Superior temporal gyrus (tissue), 1 donor: ENCODE measurements at regions not wholly inside any gene's neighbourhood (a gene's known extent, or its start where the extent isn't known, plus 50 kb on each side); places are given as distances from the start of the nearest gene placed in this dataset.
A peak's percentile ranks its signal among the peaks of the same experiment; 100 is the strongest.
"Not testable (repeated sequence)": the region's sequence is repeated elsewhere in the genome, so short reads cannot be mapped to it uniquely, and the experiment has no call there.

Source experiments
- DNase-seq: peaks from one replicate; pipeline ENCODE4 v3.0.0-alpha.2; 2016; ENCODE audit errors: extremely low spot score

- DNase-seq, result no peak
Observed at GRCh38 chr14:106460916-106461315, 934.5 kb downstream of the TMEM121 start.

- DNase-seq, result not testable (repeated sequence)
Observed at GRCh38 chr14:106466483-106466882, 940.1 kb downstream of the TMEM121 start.

- not testable (repeated sequence) for DNase-seq
Observed at GRCh38 chr14:106468869-106469268, 942.5 kb downstream of the TMEM121 start.

DNA sequence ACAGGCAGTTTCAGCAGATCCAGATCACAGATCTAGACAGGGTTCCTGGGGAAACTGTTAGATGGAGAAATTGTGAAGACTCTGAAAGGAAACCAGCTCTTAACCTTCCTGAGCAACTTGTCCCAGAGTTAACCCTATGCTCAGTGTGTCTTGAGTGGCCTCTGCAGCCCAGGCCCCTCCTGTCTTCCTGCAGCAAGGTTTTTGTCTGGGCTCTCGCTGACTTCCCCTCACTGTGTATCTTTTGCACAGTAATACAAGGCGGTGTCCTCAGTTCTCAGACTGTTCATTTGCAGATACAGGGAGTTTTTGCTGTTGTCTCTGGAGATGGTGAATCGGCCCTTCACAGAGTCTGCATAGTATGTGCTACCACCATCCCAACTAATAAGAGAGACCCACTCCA lies 943.6 kb downstream of the TMEM121 start:
- not testable (repeated sequence) for DNase-seq

GRCh38 chr14:106474261-106475028 lies 948.1 kb downstream of the TMEM121 start:
- DNase-seq, result not testable (repeated sequence)

- not testable (repeated sequence) for DNase-seq
Observed at GRCh38 chr14:106475214-106475613, 948.8 kb downstream of the TMEM121 start.

DNA sequence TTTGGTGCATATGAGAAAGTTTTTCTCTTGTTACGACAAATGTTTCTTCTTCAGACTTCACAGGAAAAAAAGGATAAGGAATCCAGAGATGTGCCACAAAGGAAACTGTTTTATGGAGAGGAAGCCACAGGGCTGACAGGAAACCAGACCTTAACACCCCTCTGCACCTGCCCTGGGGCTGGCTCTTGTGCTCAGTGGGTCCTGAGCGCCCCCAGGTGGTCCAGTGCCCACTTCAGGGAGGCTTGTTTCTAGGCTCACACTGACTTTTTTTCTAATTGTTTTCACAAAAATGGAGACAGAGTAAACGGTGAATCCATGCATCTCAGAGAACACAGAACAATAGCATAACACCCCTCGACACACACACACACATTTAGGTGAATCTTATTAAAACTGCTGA lies 951.2 kb downstream of the TMEM121 start:
- not testable (repeated sequence) for DNase-seq

GRCh38 chr14:106480287-106480686 lies 953.9 kb downstream of the TMEM121 start:
- not testable (repeated sequence) for DNase-seq

- DNase-seq, result not testable (repeated sequence)
Observed at GRCh38 chr14:106482213-106482612, 955.8 kb downstream of the TMEM121 start.

- DNase-seq, result no peak
Observed at GRCh38 chr14:106487600-106487999, 961.2 kb downstream of the TMEM121 start.

DNA sequence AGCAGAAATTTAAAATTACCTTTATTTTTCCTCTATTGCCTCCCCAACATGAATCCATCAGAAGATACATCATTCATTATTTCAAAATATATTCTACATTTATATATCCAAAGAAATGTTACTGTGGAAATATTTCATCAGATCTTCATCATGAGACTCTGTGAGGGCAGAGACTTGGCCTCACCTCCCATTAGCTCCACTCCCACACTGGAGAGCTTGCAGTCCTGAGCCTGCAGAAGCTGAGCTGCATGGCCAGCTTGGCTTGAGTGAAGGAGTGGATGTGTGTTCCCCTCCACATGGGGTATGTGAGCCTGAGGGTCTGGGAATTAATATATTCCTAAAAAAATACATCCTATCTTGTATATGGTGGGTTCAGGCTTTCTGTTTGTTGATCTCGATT lies 961.9 kb downstream of the TMEM121 start:
- DNase-seq, result no peak

DNA sequence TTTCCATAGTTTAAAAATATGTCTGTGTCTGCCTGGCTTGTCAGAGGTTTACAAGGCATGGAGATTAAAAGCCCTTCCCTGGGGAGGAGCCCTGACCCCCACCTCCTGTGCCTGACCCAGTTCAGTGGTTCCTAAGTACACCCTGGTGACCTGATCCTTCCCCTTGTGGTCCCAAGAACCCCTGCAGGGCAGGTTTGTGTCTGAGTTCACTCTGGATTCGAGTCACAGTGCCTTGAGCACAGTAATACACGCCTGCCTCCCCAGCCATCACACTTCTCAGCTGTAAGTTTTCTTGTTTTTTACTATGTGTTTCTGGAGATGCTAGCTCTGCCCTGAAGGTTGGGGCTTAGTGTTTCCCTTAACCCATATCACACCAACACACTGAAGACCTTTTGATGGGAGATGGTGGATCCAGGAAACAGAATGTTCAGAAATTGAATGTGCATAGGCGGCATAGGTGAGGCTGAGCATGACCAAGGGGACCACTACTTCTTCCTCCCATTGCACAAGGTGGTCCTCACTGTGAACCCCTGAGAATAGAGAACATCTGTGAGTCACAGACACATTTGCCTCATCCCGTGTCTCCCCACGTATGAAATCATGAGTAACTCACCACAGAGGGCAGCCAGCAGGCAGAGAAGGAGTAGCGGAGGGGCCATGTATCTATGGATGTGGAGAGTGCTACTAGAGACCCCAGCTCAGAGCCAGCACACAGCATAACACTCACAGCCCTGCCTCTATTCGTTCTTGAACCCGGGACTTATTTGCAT lies 962.9 kb downstream of the TMEM121 start:
- no peak for DNase-seq

- no peak for DNase-seq
Observed at GRCh38 chr14:106490442-106490841, 964.1 kb downstream of the TMEM121 start.

GRCh38 chr14:106491851-106492250 lies 965.5 kb downstream of the TMEM121 start:
- DNase-seq, result no peak

DNA sequence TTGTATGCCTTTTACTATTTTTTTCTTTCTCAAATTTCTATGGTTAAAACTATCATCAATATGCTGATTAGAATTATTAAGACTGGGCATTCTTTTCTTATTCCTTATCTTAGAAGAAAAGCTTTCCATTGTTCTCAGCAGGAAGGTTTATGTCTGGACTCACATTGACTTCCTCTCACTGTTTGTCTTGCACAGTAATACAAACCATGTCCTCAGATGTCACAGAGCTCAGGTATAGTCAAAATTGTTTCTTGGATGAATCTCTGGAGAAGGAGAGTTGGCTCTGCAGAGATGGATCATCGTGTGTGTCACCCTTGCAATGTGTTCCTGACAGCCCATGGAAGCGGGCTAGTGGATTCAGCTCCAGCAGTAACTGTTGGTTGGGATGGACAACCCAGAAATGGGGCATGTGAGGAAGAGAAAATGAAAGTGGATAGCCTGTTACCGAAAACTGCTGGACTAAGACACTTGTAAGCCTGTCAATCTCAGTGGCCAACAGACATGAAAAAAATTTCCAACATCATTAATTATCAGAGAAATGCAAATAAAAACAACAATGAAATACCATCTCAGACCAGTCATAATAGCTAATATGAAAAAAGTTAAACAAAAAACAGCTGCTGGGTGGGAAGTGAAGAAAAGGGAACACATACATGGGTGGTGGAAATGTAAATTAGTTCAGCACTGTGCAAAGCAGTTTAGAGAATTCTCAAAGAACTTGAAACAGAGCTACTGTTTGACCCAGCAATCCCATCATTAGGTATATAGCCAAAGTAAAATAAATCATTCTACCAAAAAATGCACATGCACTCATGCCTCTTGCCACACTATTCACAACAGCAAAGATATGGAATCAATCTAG lies 967.8 kb downstream of the TMEM121 start:
- peak; percentile 8 for DNase-seq

- DNase-seq, result no peak
Observed at GRCh38 chr14:106500571-106500970, 974.2 kb downstream of the TMEM121 start.

DNA sequence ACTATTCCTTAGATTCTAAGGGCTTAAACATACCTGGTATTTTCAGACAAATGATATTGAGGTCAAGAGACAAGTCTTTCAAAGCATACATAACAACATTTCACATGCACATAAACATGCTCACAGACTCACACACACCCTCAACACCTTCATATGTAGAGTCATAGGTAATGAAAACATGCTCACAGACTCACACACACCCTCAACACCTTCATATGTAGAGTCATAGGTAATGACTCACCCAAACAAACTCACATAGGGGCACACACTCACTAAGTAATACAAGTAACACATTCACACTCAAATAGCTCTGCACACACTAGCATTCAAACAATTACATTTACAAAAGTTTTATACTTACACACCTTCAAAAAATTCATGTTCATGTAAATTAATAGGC lies 975.5 kb downstream of the TMEM121 start:
- DNase-seq, result no peak

DNA sequence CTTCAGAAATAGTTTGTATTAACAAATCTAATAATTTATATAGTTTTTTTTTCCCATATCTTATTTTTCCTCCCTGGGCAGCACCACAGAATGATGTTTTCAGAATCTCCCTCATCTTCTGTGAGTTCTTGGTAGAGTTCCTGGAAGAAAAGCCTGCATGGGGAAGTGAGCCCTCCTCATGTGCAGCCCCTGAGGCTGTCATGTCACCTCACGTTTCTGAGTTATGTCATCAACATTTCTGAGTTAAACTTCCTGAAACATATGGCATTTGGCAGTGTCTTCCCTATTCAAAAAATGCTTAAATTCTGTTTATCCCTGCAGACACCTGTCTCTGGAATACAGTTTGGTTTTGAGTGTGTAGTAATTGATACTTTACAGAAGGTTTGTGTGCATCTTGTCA lies 979.0 kb downstream of the TMEM121 start:
- DNase-seq, result no peak

GRCh38 chr14:106506881-106507305 lies 980.5 kb downstream of the TMEM121 start:
- DNase-seq, result no peak

DNA sequence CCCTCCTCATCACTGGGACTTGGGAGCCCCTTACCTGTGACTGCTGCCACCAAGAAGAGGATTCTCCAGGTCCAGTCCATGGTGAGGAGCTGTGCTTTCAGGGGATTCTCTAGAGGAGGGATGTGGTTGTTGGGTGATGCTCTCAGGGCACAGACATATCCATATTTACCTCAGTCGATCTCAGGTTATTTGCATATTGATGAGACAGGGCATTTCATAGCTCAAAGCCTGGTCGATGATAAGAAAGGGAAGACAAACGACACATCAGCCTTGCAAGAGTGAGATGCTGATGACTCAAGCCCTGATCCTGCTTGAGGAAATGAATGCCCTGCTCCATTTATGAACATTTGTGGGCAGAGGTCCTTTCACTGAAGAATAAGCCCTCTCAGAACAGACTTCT lies 981.0 kb downstream of the TMEM121 start:
- DNase-seq, result no peak

DNA sequence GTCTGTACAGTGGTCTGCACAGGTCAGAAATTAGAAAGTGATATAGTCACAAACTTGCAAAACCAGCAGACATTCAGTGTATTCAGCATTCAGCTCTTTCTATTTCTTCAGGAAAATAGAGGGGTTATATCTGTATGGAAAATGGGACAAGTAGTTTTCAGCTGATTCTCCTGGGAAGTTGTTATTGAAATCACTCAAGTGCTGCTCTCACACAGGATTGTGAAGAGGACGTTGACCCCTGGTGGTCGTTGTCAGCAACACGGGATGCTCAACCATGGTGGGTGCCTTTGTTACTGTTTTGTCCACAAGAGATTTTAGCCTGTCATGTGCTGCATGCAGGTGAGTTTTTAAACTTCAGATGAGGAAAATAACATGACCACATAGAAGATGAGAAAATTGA lies 981.8 kb downstream of the TMEM121 start:
- DNase-seq, result no peak

DNA sequence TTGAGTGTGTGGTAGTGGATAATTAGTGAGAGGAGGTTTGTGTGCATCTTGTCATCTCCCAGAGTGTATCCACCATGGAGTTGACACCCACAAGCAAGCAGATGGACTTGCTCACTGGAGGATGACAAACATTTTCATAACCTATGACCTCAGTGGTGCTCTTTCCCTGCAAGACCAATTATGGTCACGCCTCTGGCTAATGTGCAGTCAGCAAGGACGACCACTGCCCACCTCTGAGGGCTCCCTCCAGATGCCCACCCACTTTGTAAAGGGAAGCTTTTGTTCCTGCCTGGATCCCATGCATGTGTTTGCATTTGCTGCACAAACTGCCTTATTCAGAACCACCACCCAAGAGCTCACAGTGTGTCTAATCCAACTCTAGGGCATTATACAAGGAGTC lies 982.8 kb downstream of the TMEM121 start:
- DNase-seq, result no peak
